WTC11 (cell line): ENCODE measurements at regions not wholly inside any gene's neighbourhood (a gene's known extent, or its start where the extent isn't known, plus 50 kb on each side); places are given as distances from the start of the nearest gene placed in this dataset.

Experiments
- ATAC-seq: fragments of 200-7000 bp; cut with Tn5 transposase; 2 replicates; pipeline ENCODE4 v1.10.0; 2021; ENCODE audit warnings: mild to moderate bottlenecking, moderate library complexity
- CTCF ChIA-PET: fragments of 300-600 bp; sonication (Branson Sonifier 250); formaldehyde crosslinking; loops from one replicate; lab custom pipeline; 2021; ENCODE audit warnings: antibody characterized with exemption; lab: Charles Lee
- POLR2A ChIA-PET: fragments of 350-600 bp; sonication (Branson Sonifier 250); formaldehyde crosslinking; loops from one replicate; lab custom pipeline; 2021; ENCODE audit warnings: antibody characterized with exemption; lab: Charles Lee
- DNase-seq: peaks from one replicate; pipeline ENCODE4 v3.0.0; 2021; ENCODE audit warnings: low spot score
- H3K27ac Mint-ChIP-seq: 2 replicates; pipeline ENCODE4 v1.8.0; 2021; ENCODE audit warnings: mixed read lengths
- H3K27me3 Mint-ChIP-seq: 2 replicates; pipeline ENCODE4 v1.8.0; 2021; ENCODE audit warnings: low read depth, mild to moderate bottlenecking, moderate library complexity, mixed read lengths
- H3K36me3 Mint-ChIP-seq: 2 replicates; pipeline ENCODE4 v1.8.0; 2021; ENCODE audit warnings: mixed read lengths
- H3K4me1 Mint-ChIP-seq: 2 replicates; pipeline ENCODE4 v1.8.0; 2022; ENCODE audit warnings: mixed read lengths
- H3K4me3 Mint-ChIP-seq: 2 replicates; pipeline ENCODE4 v1.8.0; 2021; ENCODE audit warnings: mild to moderate bottlenecking, moderate library complexity, mixed read lengths
- H3K9me3 Mint-ChIP-seq: 2 replicates; pipeline ENCODE4 v1.8.0; 2021; ENCODE audit warnings: mixed read lengths
- ATF1 ChIP-seq: sonication (generic); formaldehyde crosslinking; IDR thresholded peaks from 2 replicates; pipeline ENCODE4 v1.8.1; 2023; ENCODE audit warnings: mild to moderate bottlenecking, moderate library complexity, missing genetic modification reagents
- CBFB ChIP-seq: sonication (generic); formaldehyde crosslinking; IDR thresholded peaks from 2 replicates; pipeline ENCODE4 v1.8.1; 2022; ENCODE audit warnings: mild to moderate bottlenecking, low read depth, missing genetic modification reagents
- CREB1 ChIP-seq: sonication (generic); formaldehyde crosslinking; IDR thresholded peaks from 2 replicates; pipeline ENCODE4 v1.8.0; 2023; ENCODE audit warnings: mild to moderate bottlenecking, missing genetic modification reagents
- E2F1 ChIP-seq: sonication (generic); formaldehyde crosslinking; IDR thresholded peaks from 2 replicates; pipeline ENCODE4 v1.8.0; 2022; ENCODE audit warnings: mild to moderate bottlenecking, missing genetic modification reagents
- EMX1 ChIP-seq: fragments of 250-450 bp; sonication (Bioruptor Pico); IDR thresholded peaks from 2 replicates; pipeline ENCODE4 v1.8.0; 2021; ENCODE audit warnings: mild to moderate bottlenecking
- FOXJ3 ChIP-seq: sonication (generic); formaldehyde crosslinking; IDR thresholded peaks from 2 replicates; pipeline ENCODE4 v1.9.0; 2021; ENCODE audit warnings: missing genetic modification reagents, mild to moderate bottlenecking, borderline replicate concordance
- FOXP1 ChIP-seq: sonication (generic); formaldehyde crosslinking; IDR thresholded peaks from 2 replicates; pipeline ENCODE4 v1.8.0; 2022; ENCODE audit warnings: missing genetic modification reagents, mild to moderate bottlenecking, moderate library complexity, borderline replicate concordance
- JUN ChIP-seq: sonication (generic); formaldehyde crosslinking; IDR thresholded peaks from 2 replicates; pipeline ENCODE4 v1.8.0; 2023; ENCODE audit warnings: mild to moderate bottlenecking, missing genetic modification reagents
- MAX ChIP-seq: sonication (generic); formaldehyde crosslinking; IDR thresholded peaks from 2 replicates; pipeline ENCODE4 v1.8.0; 2022; ENCODE audit warnings: mild to moderate bottlenecking, missing genetic modification reagents
- MLX ChIP-seq: sonication (generic); formaldehyde crosslinking; IDR thresholded peaks from 2 replicates; pipeline ENCODE4 v1.8.1; 2023; ENCODE audit warnings: mild to moderate bottlenecking, missing genetic modification reagents, moderate library complexity
- MYBL2 ChIP-seq: sonication (generic); formaldehyde crosslinking; IDR thresholded peaks from 2 replicates; pipeline ENCODE4 v1.8.1; 2023; ENCODE audit warnings: mild to moderate bottlenecking, moderate library complexity, missing genetic modification reagents
- NR2C2 ChIP-seq: sonication (generic); formaldehyde crosslinking; IDR thresholded peaks from 2 replicates; pipeline ENCODE4 v1.8.0; 2022; ENCODE audit warnings: mild to moderate bottlenecking, missing genetic modification reagents
- NR3C1 ChIP-seq: sonication (generic); formaldehyde crosslinking; conservative IDR thresholded peaks from 2 replicates; pipeline ENCODE4 v1.8.1; 2023; ENCODE audit warnings: low read depth, mild to moderate bottlenecking, missing genetic modification reagents
- SMAD3 ChIP-seq: sonication (generic); formaldehyde crosslinking; IDR thresholded peaks from 2 replicates; pipeline ENCODE4 v1.8.0; 2022; ENCODE audit warnings: missing genetic modification reagents, mild to moderate bottlenecking, borderline replicate concordance
- SP1 ChIP-seq: sonication (generic); formaldehyde crosslinking; conservative IDR thresholded peaks from 2 replicates; pipeline ENCODE4 v1.8.1; 2022; ENCODE audit warnings: missing genetic modification reagents
- TEAD1 ChIP-seq: sonication (generic); formaldehyde crosslinking; IDR thresholded peaks from 2 replicates; pipeline ENCODE4 v1.8.0; 2022; ENCODE audit warnings: mild to moderate bottlenecking, missing genetic modification reagents
- USF1 ChIP-seq: sonication (generic); formaldehyde crosslinking; IDR thresholded peaks from 2 replicates; pipeline ENCODE4 v1.8.0; 2022; ENCODE audit warnings: mild to moderate bottlenecking, missing genetic modification reagents
- ZNF263 ChIP-seq: sonication (generic); formaldehyde crosslinking; IDR thresholded peaks from 2 replicates; pipeline ENCODE4 v1.8.1; 2022; ENCODE audit warnings: low read depth, mild to moderate bottlenecking, moderate library complexity, missing genetic modification reagents
- ZNF281 ChIP-seq: sonication (generic); formaldehyde crosslinking; IDR thresholded peaks from 2 replicates; pipeline ENCODE4 v1.8.0; 2023; ENCODE audit warnings: mild to moderate bottlenecking, missing genetic modification reagents
- ZNF416 ChIP-seq: fragments of 250-450 bp; sonication (Bioruptor Pico); IDR thresholded peaks from 2 replicates; pipeline ENCODE4 v1.9.0; 2021; ENCODE audit warnings: mild to moderate bottlenecking, inconsistent platforms
- ZNF671 ChIP-seq: fragments of 250-450 bp; sonication (Bioruptor Pico); IDR thresholded peaks from 2 replicates; pipeline ENCODE4 v1.8.0; 2021; ENCODE audit warnings: mild to moderate bottlenecking

GRCh38 chr4:14410516-14410915 lies 591.8 kb upstream of the CPEB2 start:
- peaks cover 17% of the 10 kb centered on the region for H3K4me1 Mint-ChIP-seq
- no peak for ATAC-seq
- H3K36me3 Mint-ChIP-seq, result no peaks in the 10 kb centered on the region
- POLR2A ChIA-PET, result no interaction called here
- no peaks in the 10 kb centered on the region for H3K9me3 Mint-ChIP-seq
- no peak overlapping the region for H3K27ac Mint-ChIP-seq
- H3K4me3 Mint-ChIP-seq, result no peak overlapping the region
- TF ChIP-seq FOXJ3 (CRISPR knock-in tag) (no peak), ZNF416 (CRISPR knock-in tag) (no peak), USF1 (CRISPR knock-in tag) (no peak), ZNF671 (CRISPR knock-in tag) (no peak), MYBL2 (CRISPR knock-in tag) (no peak), MLX (CRISPR knock-in tag) (no peak), CBFB (no peak), FOXP1 (CRISPR knock-in tag) (no peak), NR2C2 (CRISPR knock-in tag) (no peak), TEAD1 (CRISPR knock-in tag) (no peak), ATF1 (no peak), EMX1 (CRISPR knock-in tag) (no peak)
- TF ChIP-seq, all 79 proteins: peak for 0
- H3K27me3 Mint-ChIP-seq, result no peaks in the 10 kb centered on the region; the same call in none of the 2 replicates
- no peak for DNase-seq
- CTCF ChIA-PET, result no interaction called here

GRCh38 chr4:14415146-14415545 lies 587.1 kb upstream of the CPEB2 start:
- Mint-ChIP-seq H3K36me3 (no peaks in the 10 kb centered on the region), H3K27ac (no peak overlapping the region), H3K27me3 (no peaks in the 10 kb centered on the region; the same call in 1 of the 2 replicates), H3K4me3 (no peak overlapping the region), H3K4me1 (peaks cover 32% of the 10 kb centered on the region), H3K9me3 (0 out of 2 replicates have a peak, but pooled peaks cover 4% of the 10 kb centered on the region)
- ChIA-PET CTCF (no interaction called here), POLR2A (no interaction called here)
- ATAC-seq (peak; percentile 51; the same call in 1 of the 2 replicates), DNase-seq (no peak)
- TF ChIP-seq MLX (CRISPR knock-in tag) (no peak), SMAD3 (CRISPR knock-in tag) (no peak), ZNF263 (no peak), JUN (CRISPR knock-in tag) (no peak), E2F1 (CRISPR knock-in tag) (no peak), ZNF671 (CRISPR knock-in tag) (no peak), CREB1 (no peak), NR3C1 (no peak), MAX (CRISPR knock-in tag) (no peak), SP1 (CRISPR knock-in tag) (no peak), ZNF281 (no peak)
